Loucy (cell line): ENCODE measurements at regions not wholly inside any gene's neighbourhood (a gene's known extent, or its start where the extent isn't known, plus 50 kb on each side); places are given as distances from the start of the nearest gene placed in this dataset.

Source experiments
- CTCF ChIP-seq: fragments of 200-600 bp; sonication (generic); conservative IDR thresholded peaks from 2 replicates; pipeline ENCODE4 v1.5.1; 2014; ENCODE audit warnings: mild to moderate bottlenecking, antibody characterized with exemption, low read length
- EZH2phosphoT487 ChIP-seq: fragments of 200-600 bp; IDR thresholded peaks from 2 replicates; pipeline ENCODE4 v1.6.1; 2018; ENCODE audit warnings: antibody characterized with exemption, mild to moderate bottlenecking, moderate library complexity, borderline replicate concordance

- TF ChIP-seq CTCF, result no peak
- TF ChIP-seq EZH2phosphoT487, result no peak
Observed at GRCh38 chr1:82540006-82540405, 739.3 kb downstream of the ADGRL2 start.
